ENCODE measurements at regions not wholly inside any gene's neighbourhood (a gene's known extent, or its start where the extent isn't known, plus 50 kb on each side); places are given as distances from the start of the nearest gene placed in this dataset.

DNA sequence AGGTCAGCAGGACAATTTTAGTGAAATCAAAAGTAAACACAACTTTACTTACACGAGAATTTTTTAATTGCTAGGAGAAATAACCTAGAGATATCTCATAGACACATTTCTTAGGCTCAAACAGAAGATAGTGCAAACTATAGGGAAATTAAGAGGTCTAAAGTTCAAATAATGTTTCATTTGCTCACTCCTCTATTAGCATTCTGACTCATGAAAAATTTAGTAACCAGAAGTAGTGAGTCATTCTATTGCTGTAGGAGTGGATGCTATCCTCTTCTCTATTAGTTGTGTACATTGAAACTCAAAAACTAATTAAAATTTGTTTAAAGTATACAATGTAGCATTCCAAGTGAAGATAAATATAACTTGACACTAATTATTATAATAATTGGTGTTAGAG lies 908.3 kb upstream of the TMEFF2 start:
- POLR2A ChIA-PET, result no interaction called here
- H3K27ac ChIP-seq (ENCODE audit: extremely low read depth, low read depth, low read length), result no peak overlapping the region

DNA sequence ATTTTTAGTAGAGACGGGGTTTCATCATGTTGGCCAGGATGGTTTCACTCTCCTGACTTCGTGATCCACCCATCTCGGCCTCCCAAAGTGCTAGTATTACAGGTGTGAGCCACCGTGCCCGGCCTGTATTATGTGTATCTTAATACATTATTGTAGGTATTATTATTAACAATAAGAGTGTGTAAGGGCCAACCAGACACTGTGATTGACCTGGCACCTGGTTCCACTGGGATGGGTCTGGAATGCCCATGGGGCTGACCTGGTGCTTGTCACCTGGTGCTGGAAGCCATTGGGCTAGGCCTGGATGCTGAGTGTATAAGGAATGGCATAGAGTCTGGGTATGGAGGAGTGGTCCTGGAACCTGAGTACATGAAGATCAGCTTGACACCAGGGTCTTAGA lies 906.9 kb upstream of the TMEFF2 start:
- TF ChIP-seq ZNF174 (tag by site-specific recombination; IDR thresholded peaks at IDR 0.05), result no peak
- CTCF ChIA-PET, result no interaction called here
- POLR2A ChIA-PET, result no interaction called here
- H3K36me3 ChIP-seq (ENCODE audit: control insufficient read depth in 2 of 2, insufficient read depth in 1 of 2, low read length in 2 of 2), result no peaks in the 10 kb centered on the region
- no peak overlapping the region for H3K27ac ChIP-seq (ENCODE audit: extremely low read depth, low read depth, low read length)
- H3K4me3 ChIP-seq (ENCODE audit: low read depth, low read length), result no peak overlapping the region
- no peaks in the 10 kb centered on the region for H3K9me3 ChIP-seq (ENCODE audit: control insufficient read depth, insufficient read depth, low read depth, low read length)
- no peaks in the 10 kb centered on the region for H3K4me1 ChIP-seq (ENCODE audit: control insufficient read depth, insufficient read depth, low read length)

More for the DNA sequence above, 908.3 kb upstream of the TMEFF2 start:
- H3K4me1 ChIP-seq (ENCODE audit: control insufficient read depth, insufficient read depth, low read length), result no peaks in the 10 kb centered on the region
- no peaks in the 10 kb centered on the region for H3K36me3 ChIP-seq (ENCODE audit: control insufficient read depth in 2 of 2, insufficient read depth in 1 of 2, low read length in 2 of 2)
- no peaks in the 10 kb centered on the region for H3K9me3 ChIP-seq (ENCODE audit: control insufficient read depth, insufficient read depth, low read depth, low read length)
- H3K4me3 ChIP-seq (ENCODE audit: low read depth, low read length), result no peak overlapping the region
- TF ChIP-seq ZSCAN16 (tag by site-specific recombination; IDR thresholded peaks at IDR 0.05), result no peak
- no peak for TF ChIP-seq ZNF549 (tag by site-specific recombination; IDR thresholded peaks at IDR 0.05)
- TF ChIP-seq, protein P1, sequence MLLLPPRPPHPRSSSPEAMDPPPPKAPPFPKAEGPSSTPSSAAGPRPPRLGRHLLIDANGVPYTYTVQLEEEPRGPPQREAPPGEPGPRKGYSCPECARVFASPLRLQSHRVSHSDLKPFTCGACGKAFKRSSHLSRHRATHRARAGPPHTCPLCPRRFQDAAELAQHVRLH (tag by site-specific recombination; IDR thresholded peaks at IDR 0.05), result no peak
- no peak for TF ChIP-seq ZBTB7A (tag by site-specific recombination; IDR thresholded peaks at IDR 0.05; ENCODE audit: low read depth)
- TF ChIP-seq, protein P2, sequence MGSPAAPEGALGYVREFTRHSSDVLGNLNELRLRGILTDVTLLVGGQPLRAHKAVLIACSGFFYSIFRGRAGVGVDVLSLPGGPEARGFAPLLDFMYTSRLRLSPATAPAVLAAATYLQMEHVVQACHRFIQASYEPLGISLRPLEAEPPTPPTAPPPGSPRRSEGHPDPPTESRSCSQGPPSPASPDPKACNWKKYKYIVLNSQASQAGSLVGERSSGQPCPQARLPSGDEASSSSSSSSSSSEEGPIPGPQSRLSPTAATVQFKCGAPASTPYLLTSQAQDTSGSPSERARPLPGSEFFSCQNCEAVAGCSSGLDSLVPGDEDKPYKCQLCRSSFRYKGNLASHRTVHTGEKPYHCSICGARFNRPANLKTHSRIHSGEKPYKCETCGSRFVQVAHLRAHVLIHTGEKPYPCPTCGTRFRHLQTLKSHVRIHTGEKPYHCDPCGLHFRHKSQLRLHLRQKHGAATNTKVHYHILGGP (tag by site-specific recombination; IDR thresholded peaks at IDR 0.05), result no peak
- TF ChIP-seq ZNF214 (tag by site-specific recombination; IDR thresholded peaks at IDR 0.05; ENCODE audit: borderline replicate concordance), result no peak
- no peak for TF ChIP-seq MZF1 (tag by site-specific recombination; IDR thresholded peaks at IDR 0.05; ENCODE audit: borderline replicate concordance)
- TF ChIP-seq, protein P3, sequence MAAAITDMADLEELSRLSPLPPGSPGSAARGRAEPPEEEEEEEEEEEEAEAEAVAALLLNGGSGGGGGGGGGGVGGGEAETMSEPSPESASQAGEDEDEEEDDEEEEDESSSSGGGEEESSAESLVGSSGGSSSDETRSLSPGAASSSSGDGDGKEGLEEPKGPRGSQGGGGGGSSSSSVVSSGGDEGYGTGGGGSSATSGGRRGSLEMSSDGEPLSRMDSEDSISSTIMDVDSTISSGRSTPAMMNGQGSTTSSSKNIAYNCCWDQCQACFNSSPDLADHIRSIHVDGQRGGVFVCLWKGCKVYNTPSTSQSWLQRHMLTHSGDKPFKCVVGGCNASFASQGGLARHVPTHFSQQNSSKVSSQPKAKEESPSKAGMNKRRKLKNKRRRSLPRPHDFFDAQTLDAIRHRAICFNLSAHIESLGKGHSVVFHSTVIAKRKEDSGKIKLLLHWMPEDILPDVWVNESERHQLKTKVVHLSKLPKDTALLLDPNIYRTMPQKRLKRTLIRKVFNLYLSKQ (tag by site-specific recombination; IDR thresholded peaks at IDR 0.05; ENCODE audit: borderline replicate concordance), result no peak
- TF ChIP-seq ZBTB21 (tag by site-specific recombination; IDR thresholded peaks at IDR 0.05), result no peak
- TF ChIP-seq ZBTB8A (tag by site-specific recombination; IDR thresholded peaks at IDR 0.05), result no peak
- no peak for TF ChIP-seq ZNF629 (tag by site-specific recombination; IDR thresholded peaks at IDR 0.05)
- TF ChIP-seq, protein P4, sequence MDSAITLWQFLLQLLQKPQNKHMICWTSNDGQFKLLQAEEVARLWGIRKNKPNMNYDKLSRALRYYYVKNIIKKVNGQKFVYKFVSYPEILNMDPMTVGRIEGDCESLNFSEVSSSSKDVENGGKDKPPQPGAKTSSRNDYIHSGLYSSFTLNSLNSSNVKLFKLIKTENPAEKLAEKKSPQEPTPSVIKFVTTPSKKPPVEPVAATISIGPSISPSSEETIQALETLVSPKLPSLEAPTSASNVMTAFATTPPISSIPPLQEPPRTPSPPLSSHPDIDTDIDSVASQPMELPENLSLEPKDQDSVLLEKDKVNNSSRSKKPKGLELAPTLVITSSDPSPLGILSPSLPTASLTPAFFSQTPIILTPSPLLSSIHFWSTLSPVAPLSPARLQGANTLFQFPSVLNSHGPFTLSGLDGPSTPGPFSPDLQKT (IDR thresholded peaks at IDR 0.05; ENCODE audit: borderline replicate concordance, low read depth, low read length), result no peak
- TF ChIP-seq KLF1 (tag by site-specific recombination; IDR thresholded peaks at IDR 0.05), result no peak
- TF ChIP-seq ZNF626 (tag by site-specific recombination; IDR thresholded peaks at IDR 0.05), result no peak
- TF ChIP-seq ZNF785 (tag by site-specific recombination; IDR thresholded peaks at IDR 0.05), result no peak
- CTCF ChIA-PET, result no interaction called here

DNA sequence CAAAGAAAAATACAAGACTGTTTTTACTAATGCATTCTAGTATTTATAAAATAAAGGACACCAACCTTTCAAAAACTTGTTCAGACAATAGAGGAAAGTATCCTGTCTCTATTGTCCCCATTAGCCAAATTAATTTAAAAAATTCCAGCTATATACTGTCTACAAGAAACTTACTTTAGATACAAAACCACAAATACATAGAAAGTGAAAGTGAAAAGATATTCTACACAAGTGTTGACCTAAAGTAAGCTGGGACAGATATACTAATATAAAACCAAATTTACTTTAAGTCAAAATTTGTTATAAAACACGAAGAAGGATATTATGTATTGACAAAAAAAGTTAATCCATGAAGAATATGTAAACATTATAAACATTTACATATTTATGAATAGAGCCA lies 893.3 kb upstream of the TMEFF2 start:
- Histone ChIP-seq H3K27ac (ENCODE audit: extremely low read depth, low read depth, low read length) (no peak overlapping the region), H3K36me3 (ENCODE audit: control insufficient read depth in 2 of 2, insufficient read depth in 1 of 2, low read length in 2 of 2) (no peaks in the 10 kb centered on the region), H3K4me1 (ENCODE audit: control insufficient read depth, insufficient read depth, low read length) (no peaks in the 10 kb centered on the region), H3K9me3 (ENCODE audit: control insufficient read depth, insufficient read depth, low read depth, low read length) (no peaks in the 10 kb centered on the region), H3K4me3 (ENCODE audit: low read depth, low read length) (no peak overlapping the region)
- POLR2A ChIA-PET, result no interaction called here
- CTCF ChIA-PET, result no interaction called here
- TF ChIP-seq, protein P5, sequence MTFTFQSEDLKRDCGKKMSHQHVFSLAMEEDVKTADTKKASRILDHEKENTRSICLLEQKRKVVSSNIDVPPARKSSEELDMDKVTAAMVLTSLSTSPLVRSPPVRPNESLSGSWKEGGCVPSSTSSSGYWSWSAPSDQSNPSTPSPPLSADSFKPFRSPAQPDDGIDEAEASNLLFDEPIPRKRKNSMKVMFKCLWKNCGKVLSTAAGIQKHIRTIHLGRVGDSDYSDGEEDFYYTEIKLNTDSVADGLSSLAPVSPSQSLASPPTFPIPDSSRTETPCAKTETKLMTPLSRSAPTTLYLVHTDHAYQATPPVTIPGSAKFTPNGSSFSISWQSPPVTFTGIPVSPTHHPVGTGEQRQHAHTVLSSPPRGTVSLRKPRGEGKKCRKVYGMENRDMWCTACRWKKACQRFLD (tag by site-specific recombination; IDR thresholded peaks at IDR 0.05), result no peak
- TF ChIP-seq, protein P6, sequence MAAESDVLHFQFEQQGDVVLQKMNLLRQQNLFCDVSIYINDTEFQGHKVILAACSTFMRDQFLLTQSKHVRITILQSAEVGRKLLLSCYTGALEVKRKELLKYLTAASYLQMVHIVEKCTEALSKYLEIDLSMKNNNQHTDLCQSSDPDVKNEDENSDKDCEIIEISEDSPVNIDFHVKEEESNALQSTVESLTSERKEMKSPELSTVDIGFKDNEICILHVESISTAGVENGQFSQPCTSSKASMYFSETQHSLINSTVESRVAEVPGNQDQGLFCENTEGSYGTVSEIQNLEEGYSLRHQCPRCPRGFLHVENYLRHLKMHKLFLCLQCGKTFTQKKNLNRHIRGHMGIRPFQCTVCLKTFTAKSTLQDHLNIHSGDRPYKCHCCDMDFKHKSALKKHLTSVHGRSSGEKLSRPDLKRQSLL (tag by site-specific recombination; IDR thresholded peaks at IDR 0.05), result no peak
- no peak for TF ChIP-seq ZNF561 (tag by site-specific recombination; IDR thresholded peaks at IDR 0.05; ENCODE audit: borderline replicate concordance)
- no peak for TF ChIP-seq ZEB2 (tag by site-specific recombination; IDR thresholded peaks at IDR 0.05)
- TF ChIP-seq ZNF121 (tag by site-specific recombination; IDR thresholded peaks at IDR 0.05), result no peak
- TF ChIP-seq ZNF777 (tag by site-specific recombination; IDR thresholded peaks at IDR 0.05; ENCODE audit: borderline replicate concordance), result no peak
- no peak for TF ChIP-seq ZNF174 (tag by site-specific recombination; IDR thresholded peaks at IDR 0.05)
- TF ChIP-seq OSR2 (tag by site-specific recombination; IDR thresholded peaks at IDR 0.05), result no peak
- no peak for TF ChIP-seq ZNF776 (tag by site-specific recombination; IDR thresholded peaks at IDR 0.05; ENCODE audit: borderline replicate concordance)
- TF ChIP-seq MZF1 (tag by site-specific recombination; IDR thresholded peaks at IDR 0.05; ENCODE audit: borderline replicate concordance), result no peak
- TF ChIP-seq ZNF114 (tag by site-specific recombination; IDR thresholded peaks at IDR 0.05), result no peak
- no peak for TF ChIP-seq KLF7 (tag by site-specific recombination; IDR thresholded peaks at IDR 0.05; ENCODE audit: borderline replicate concordance)
- TF ChIP-seq ZNF341 (tag by site-specific recombination; IDR thresholded peaks at IDR 0.05; ENCODE audit: low read depth), result no peak
